HL-60 (cell line): ENCODE measurements at regions not wholly inside any gene's neighbourhood (a gene's known extent, or its start where the extent isn't known, plus 50 kb on each side); places are given as distances from the start of the nearest gene placed in this dataset.

Experiments
- DNase-seq, 2 experiments: peaks; one replicate each; pipeline ENCODE4 v3.0.0-alpha.2; 2010 to 2020; ENCODE audit warnings: low read depth in 1 of 2, low spot score in 1 of 2
- H3K27ac ChIP-seq: fragments of 250-450 bp; sonication (Bioruptor Pico); replicated peaks from 2 replicates; pipeline ENCODE4 v1.5.1; 2020; ENCODE audit warnings: mild to moderate bottlenecking, moderate library complexity
- H3K27me3 ChIP-seq: fragments of 250-450 bp; sonication (Bioruptor Pico); 2 replicates; pipeline ENCODE4 v1.5.1; 2021; ENCODE audit warnings: mild to moderate bottlenecking, moderate library complexity; ENCODE audit not compliant: insufficient read depth, poor library complexity, severe bottlenecking
- H3K4me3 ChIP-seq: replicated peaks from 2 replicates; pipeline ENCODE4 v1.5.1; 2011; ENCODE audit warnings: mild to moderate bottlenecking, control low read depth, low read length; ENCODE audit not compliant: insufficient read depth
- GABPA ChIP-seq: IDR thresholded peaks from 2 replicates; pipeline ENCODE4 v1.6.1; 2012; ENCODE audit warnings: low read depth
- POLR2AphosphoS5 ChIP-seq: IDR thresholded peaks from 2 replicates; pipeline ENCODE4 v1.6.1; 2012; ENCODE audit warnings: low read depth
- REST ChIP-seq: IDR thresholded peaks from 2 replicates; pipeline ENCODE4 v1.6.1; 2012; ENCODE audit warnings: low read depth; ENCODE audit not compliant: insufficient replicate concordance
- SPI1 ChIP-seq: IDR thresholded peaks from 2 replicates; pipeline ENCODE4 v1.6.1; 2012; ENCODE audit warnings: low read depth, mild to moderate bottlenecking, borderline replicate concordance
- TF ChIP-seq, protein P1 (sequence below): IDR thresholded peaks from one replicate; pipeline ENCODE4 v1.5.1; 2011; ENCODE audit warnings: low read length, control low read depth, inconsistent platforms; ENCODE audit not compliant: insufficient read depth

- DNase-seq: no peak
- Histone ChIP-seq H3K4me3 (no peak overlapping the region), H3K27ac (no peak overlapping the region), H3K27me3 (no peaks in the 10 kb centered on the region)
- TF ChIP-seq, protein P1, sequence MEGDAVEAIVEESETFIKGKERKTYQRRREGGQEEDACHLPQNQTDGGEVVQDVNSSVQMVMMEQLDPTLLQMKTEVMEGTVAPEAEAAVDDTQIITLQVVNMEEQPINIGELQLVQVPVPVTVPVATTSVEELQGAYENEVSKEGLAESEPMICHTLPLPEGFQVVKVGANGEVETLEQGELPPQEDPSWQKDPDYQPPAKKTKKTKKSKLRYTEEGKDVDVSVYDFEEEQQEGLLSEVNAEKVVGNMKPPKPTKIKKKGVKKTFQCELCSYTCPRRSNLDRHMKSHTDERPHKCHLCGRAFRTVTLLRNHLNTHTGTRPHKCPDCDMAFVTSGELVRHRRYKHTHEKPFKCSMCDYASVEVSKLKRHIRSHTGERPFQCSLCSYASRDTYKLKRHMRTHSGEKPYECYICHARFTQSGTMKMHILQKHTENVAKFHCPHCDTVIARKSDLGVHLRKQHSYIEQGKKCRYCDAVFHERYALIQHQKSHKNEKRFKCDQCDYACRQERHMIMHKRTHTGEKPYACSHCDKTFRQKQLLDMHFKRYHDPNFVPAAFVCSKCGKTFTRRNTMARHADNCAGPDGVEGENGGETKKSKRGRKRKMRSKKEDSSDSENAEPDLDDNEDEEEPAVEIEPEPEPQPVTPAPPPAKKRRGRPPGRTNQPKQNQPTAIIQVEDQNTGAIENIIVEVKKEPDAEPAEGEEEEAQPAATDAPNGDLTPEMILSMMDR: no peak
- no peak for TF ChIP-seq POLR2AphosphoS5
- no peak for TF ChIP-seq GABPA
- TF ChIP-seq REST: no peak
- TF ChIP-seq SPI1: no peak
These were observed 343.3 kb upstream of the RPS6KA3 start for GRCh38 chrX:20609916-20610415.

GRCh38 chrX:20606831-20607230 is 340.1 kb upstream of the RPS6KA3 start:
- Histone ChIP-seq H3K4me3 (no peak overlapping the region), H3K27ac (no peak overlapping the region), H3K27me3 (no peaks in the 10 kb centered on the region)
- no peak for DNase-seq
- TF ChIP-seq REST (no peak), GABPA (no peak)

GRCh38 chrX:20596856-20597255 is 330.1 kb upstream of the RPS6KA3 start:
- TF ChIP-seq POLR2AphosphoS5: no peak
- TF ChIP-seq, protein P1: no peak
- TF ChIP-seq GABPA: no peak
- no peak for TF ChIP-seq REST
- TF ChIP-seq SPI1: no peak
- Histone ChIP-seq H3K27me3 (no peaks in the 10 kb centered on the region), H3K27ac (no peak overlapping the region), H3K4me3 (no peak overlapping the region)
- DNase-seq: no peak
